Activated B cell treated with CpG ODN at 0.5 μM for 24 hours (primary cell): ENCODE measurements at regions not wholly inside any gene's neighbourhood (a gene's known extent, or its start where the extent isn't known, plus 50 kb on each side); places are given as distances from the start of the nearest gene placed in this dataset.

ENCODE experiments used
- ATAC-seq: fragments of 200-7000 bp; cut with Tn5 transposase; one replicate; pipeline ENCODE4 v1.10.0; 2021; ENCODE audit warnings: low read depth, mild to moderate bottlenecking, moderate library complexity
- CTCF ChIA-PET: fragments of 350-600 bp; sonication (Branson Sonifier 250); formaldehyde crosslinking; loops from one replicate; lab custom pipeline; 2021; ENCODE audit warnings: antibody characterized with exemption; lab: Charles Lee
- POLR2A ChIA-PET: fragments of 350-600 bp; sonication (Branson Sonifier 250); formaldehyde crosslinking; loops from one replicate; lab custom pipeline; 2021; ENCODE audit warnings: antibody characterized with exemption; lab: Charles Lee
- DNase-seq: peaks from one replicate; pipeline ENCODE4 v3.0.0; 2022
- H3K27ac Mint-ChIP-seq: one replicate; pipeline ENCODE4 v1.8.0; 2020; ENCODE audit warnings: mixed read lengths
- H3K27me3 Mint-ChIP-seq: one replicate; pipeline ENCODE4 v1.8.0; 2021; ENCODE audit warnings: mixed read lengths
- H3K36me3 Mint-ChIP-seq: one replicate; pipeline ENCODE4 v1.8.0; 2021; ENCODE audit warnings: low read depth, mixed read lengths
- H3K4me1 Mint-ChIP-seq: one replicate; pipeline ENCODE4 v1.8.0; 2021; ENCODE audit warnings: mixed read lengths
- H3K4me3 Mint-ChIP-seq: one replicate; pipeline ENCODE4 v1.8.0; 2020; ENCODE audit warnings: mild to moderate bottlenecking, mixed read lengths
- H3K9me3 Mint-ChIP-seq: one replicate; pipeline ENCODE4 v1.8.0; 2020; ENCODE audit warnings: mixed read lengths
- intact Hi-C: fragments of 100-400 bp; cut with micrococcal nuclease; formaldehyde crosslinking; loops from one replicate; pipeline ENCODE4 v1.15.1; 2024
- TF ChIP-seq, protein P1 (sequence below): fragments of 200-600 bp; IDR thresholded peaks from one replicate; pipeline ENCODE4 v1.8.0; 2022; ENCODE audit warnings: antibody characterized with exemption, mild to moderate bottlenecking

DNA sequence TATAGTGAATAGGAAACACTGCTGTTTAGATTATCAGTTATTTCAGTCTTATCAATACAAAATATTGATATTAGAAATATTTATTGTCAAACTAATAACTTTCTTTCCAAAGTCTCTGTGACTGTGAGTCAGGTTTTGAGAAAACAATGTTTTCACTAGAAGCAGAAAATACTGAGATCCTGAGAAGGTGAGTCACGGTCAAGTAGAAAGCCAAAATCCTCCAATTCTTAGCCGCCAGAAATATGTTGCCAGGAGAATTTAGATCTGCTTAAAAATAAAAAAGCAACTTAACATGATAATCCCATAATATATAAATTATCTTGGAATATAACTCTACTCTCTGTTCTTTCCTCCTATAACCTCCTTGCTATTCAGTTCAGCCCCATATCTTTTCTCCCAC is 181.9 kb upstream of the NRXN1 start:
- Mint-ChIP-seq H3K27me3 (no peaks in the 10 kb centered on the region), H3K4me3 (no peak overlapping the region), H3K36me3 (no peaks in the 10 kb centered on the region), H3K9me3 (peaks cover 8% of the 10 kb centered on the region), H3K4me1 (no peaks in the 10 kb centered on the region), H3K27ac (no peak overlapping the region)
- ChIA-PET CTCF (no interaction called here), POLR2A (no interaction called here)
- no peak for DNase-seq
- intact Hi-C loops, result no loop called here
- TF ChIP-seq, protein P1, sequence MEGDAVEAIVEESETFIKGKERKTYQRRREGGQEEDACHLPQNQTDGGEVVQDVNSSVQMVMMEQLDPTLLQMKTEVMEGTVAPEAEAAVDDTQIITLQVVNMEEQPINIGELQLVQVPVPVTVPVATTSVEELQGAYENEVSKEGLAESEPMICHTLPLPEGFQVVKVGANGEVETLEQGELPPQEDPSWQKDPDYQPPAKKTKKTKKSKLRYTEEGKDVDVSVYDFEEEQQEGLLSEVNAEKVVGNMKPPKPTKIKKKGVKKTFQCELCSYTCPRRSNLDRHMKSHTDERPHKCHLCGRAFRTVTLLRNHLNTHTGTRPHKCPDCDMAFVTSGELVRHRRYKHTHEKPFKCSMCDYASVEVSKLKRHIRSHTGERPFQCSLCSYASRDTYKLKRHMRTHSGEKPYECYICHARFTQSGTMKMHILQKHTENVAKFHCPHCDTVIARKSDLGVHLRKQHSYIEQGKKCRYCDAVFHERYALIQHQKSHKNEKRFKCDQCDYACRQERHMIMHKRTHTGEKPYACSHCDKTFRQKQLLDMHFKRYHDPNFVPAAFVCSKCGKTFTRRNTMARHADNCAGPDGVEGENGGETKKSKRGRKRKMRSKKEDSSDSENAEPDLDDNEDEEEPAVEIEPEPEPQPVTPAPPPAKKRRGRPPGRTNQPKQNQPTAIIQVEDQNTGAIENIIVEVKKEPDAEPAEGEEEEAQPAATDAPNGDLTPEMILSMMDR, result no peak
- ATAC-seq, result no peak

DNA sequence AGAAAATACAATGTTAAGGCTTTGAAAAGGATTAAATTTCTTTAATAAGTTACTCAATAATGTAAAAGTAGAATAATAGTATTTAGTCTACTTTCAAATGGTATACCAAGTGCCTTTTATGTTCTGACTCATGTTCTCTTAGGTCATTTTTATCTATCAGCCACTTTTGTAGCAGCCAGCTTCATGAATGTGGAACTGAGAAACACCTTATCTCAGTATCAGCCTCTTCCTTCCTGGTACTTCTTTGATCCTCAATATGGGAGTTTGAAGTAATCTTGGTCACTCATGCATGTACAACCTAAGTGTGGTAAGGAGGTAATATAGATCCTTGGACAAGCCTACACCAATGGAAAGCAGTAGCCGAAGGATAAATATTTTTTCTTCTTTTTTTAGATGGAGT is 180.4 kb upstream of the NRXN1 start:
- Mint-ChIP-seq H3K9me3 (peaks cover 8% of the 10 kb centered on the region), H3K27me3 (no peaks in the 10 kb centered on the region), H3K4me1 (no peaks in the 10 kb centered on the region), H3K4me3 (no peak overlapping the region), H3K36me3 (no peaks in the 10 kb centered on the region), H3K27ac (no peak overlapping the region)
- ATAC-seq (no peak), DNase-seq (no peak)
- ChIA-PET POLR2A (no interaction called here), CTCF (no interaction called here)
- intact Hi-C loops, result no loop called here
- TF ChIP-seq, protein P1, result no peak

DNA sequence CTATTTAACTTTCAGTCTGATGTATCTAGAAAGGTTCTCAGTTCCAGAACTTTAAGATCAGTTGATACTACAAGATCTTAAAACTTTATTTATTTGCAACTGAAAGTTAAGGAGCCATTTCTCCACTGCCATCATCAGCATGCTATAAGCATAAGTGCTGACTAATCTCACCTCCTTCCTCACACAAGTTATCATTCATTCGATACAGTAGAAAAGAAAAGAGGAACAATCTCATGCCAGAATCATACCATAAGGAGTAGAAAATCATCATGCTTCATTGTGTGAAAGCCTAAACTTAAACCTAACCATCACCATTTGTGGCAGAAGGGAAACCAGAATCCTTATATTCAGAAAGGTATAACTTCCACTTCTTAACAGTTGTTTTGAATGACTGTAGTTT is 176.6 kb upstream of the NRXN1 start:
- CTCF ChIA-PET, result no interaction called here
- H3K4me3 Mint-ChIP-seq, result no peak overlapping the region
- H3K27ac Mint-ChIP-seq, result no peak overlapping the region
- TF ChIP-seq, protein P1, result no peak
- no peaks in the 10 kb centered on the region for H3K27me3 Mint-ChIP-seq
- intact Hi-C loops, result no loop called here
- DNase-seq (no peak), ATAC-seq (no peak)
- POLR2A ChIA-PET, result no interaction called here
- H3K9me3 Mint-ChIP-seq, result peaks cover 8% of the 10 kb centered on the region
- no peaks in the 10 kb centered on the region for H3K4me1 Mint-ChIP-seq
- no peaks in the 10 kb centered on the region for H3K36me3 Mint-ChIP-seq

DNA sequence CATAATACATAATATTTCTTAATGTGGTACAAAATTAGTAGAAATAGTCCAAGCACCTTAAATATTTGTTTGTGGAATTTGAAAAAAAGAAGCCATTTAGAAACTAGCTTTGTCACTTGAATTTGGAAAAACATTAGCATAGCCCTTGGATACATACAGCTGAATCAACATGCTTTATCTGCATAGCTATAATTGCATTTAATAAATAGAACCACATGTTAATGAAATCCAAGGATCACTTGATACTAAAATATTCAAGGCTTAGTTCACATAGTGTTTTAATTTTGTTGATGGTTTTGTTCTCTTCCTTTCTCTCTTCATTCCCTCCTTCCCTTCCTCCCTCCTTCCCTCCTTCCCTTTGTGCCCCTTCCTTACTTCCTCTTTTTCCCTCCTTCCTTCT is 169.4 kb upstream of the NRXN1 start:
- no peak for ATAC-seq
- H3K27ac Mint-ChIP-seq, result no peak overlapping the region

DNA sequence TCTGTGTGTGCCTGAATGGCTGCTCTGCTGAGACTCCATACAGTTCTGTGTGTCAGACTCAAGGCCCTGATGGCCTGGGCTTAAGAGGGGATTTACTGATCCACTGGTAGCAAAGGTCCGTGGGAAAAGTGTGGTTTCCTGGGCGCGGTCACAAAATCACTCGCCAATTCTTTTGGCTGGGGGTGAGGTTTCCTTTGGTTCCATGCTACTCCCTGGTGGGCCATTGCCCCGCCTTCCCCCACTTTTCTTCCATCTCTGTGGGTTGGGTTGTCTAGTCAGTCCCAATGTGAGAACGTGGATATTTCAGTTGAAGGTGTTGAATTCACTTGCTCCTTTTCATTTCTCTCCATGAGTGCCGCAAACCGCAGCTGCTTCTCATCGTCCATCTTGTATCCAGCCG is 162.7 kb upstream of the NRXN1 start:
- ChIA-PET POLR2A (no interaction called here), CTCF (no interaction called here)
- TF ChIP-seq, protein P1, result no peak
- H3K4me1 Mint-ChIP-seq, result no peaks in the 10 kb centered on the region
- H3K9me3 Mint-ChIP-seq, result peaks cover 13% of the 10 kb centered on the region
- H3K36me3 Mint-ChIP-seq, result no peaks in the 10 kb centered on the region
- no peak overlapping the region for H3K27ac Mint-ChIP-seq
- DNase-seq, result no peak
- no peak overlapping the region for H3K4me3 Mint-ChIP-seq
- no peak for ATAC-seq
- H3K27me3 Mint-ChIP-seq, result no peaks in the 10 kb centered on the region
- intact Hi-C loops, result no loop called here

More for the DNA sequence above, 169.4 kb upstream of the NRXN1 start:
- no peaks in the 10 kb centered on the region for H3K36me3 Mint-ChIP-seq
- H3K4me3 Mint-ChIP-seq, result no peak overlapping the region
- TF ChIP-seq, protein P1, result no peak
- no peaks in the 10 kb centered on the region for H3K9me3 Mint-ChIP-seq
- CTCF ChIA-PET, result no interaction called here
- intact Hi-C loops, result no loop called here
- POLR2A ChIA-PET, result no interaction called here
- no peaks in the 10 kb centered on the region for H3K27me3 Mint-ChIP-seq
- DNase-seq, result no peak
- H3K4me1 Mint-ChIP-seq, result no peaks in the 10 kb centered on the region
